Endothelial cell of hepatic sinusoid (primary cell): ENCODE measurements at regions not wholly inside any gene's neighbourhood (a gene's known extent, or its start where the extent isn't known, plus 50 kb on each side); places are given as distances from the start of the nearest gene placed in this dataset.
"Not testable (repeated sequence)": the region's sequence is repeated elsewhere in the genome, so short reads cannot be mapped to it uniquely, and the experiment has no call there.

Experiments used
- in situ Hi-C: cut with HindIII; loops from 2 replicates; pipeline ENCODE4 v1.10.0; 2017; ENCODE audit warnings: low sequenced_read_pairs

- in situ Hi-C loops = no loop called here
Observed at GRCh38 chr9:26789959-26790358, 102.6 kb downstream of the CAAP1 start.

GRCh38 chr9:26786564-26786963, 106.0 kb downstream of the CAAP1 start:
- in situ Hi-C loops = no loop called here

GRCh38 chr9:26782899-26783298, 109.7 kb downstream of the CAAP1 start:
- in situ Hi-C loops = no loop called here

- in situ Hi-C loops = no loop called here
Observed at GRCh38 chr9:26781906-26782305, 110.7 kb downstream of the CAAP1 start.

GRCh38 chr9:26780307-26780706, 112.3 kb downstream of the CAAP1 start:
- in situ Hi-C loops = not testable (repeated sequence)

- in situ Hi-C loops = no loop called here
Observed at GRCh38 chr9:26779062-26779461, 113.5 kb downstream of the CAAP1 start.

- in situ Hi-C loops = no loop called here
Observed at GRCh38 chr9:26775391-26775790, 117.2 kb downstream of the CAAP1 start.

- in situ Hi-C loops = loop anchor here (5.0 kb wide), 1 partner anchor 59 kb away; no protein-coding TSS in a partner anchor
Observed at GRCh38 chr9:26773056-26773455, 119.5 kb downstream of the CAAP1 start.

GRCh38 chr9:26770821-26771220, 121.8 kb downstream of the CAAP1 start:
- in situ Hi-C loops = loop anchor here (5.0 kb wide), 1 partner anchor 61 kb away; no protein-coding TSS in a partner anchor

- in situ Hi-C loops = no loop called here
Observed at GRCh38 chr9:26768145-26768544, 124.5 kb downstream of the CAAP1 start.

- in situ Hi-C loops = no loop called here
Observed at GRCh38 chr9:26760675-26761074, 131.9 kb downstream of the CAAP1 start.

GRCh38 chr9:26758655-26759054, 133.9 kb downstream of the CAAP1 start:
- in situ Hi-C loops = no loop called here

GRCh38 chr9:26756881-26757280, 135.7 kb downstream of the CAAP1 start:
- in situ Hi-C loops = no loop called here

- in situ Hi-C loops = no loop called here
Observed at GRCh38 chr9:26755476-26755875, 137.1 kb downstream of the CAAP1 start.

- in situ Hi-C loops = no loop called here
Observed at GRCh38 chr9:26754509-26755164, 138.0 kb downstream of the CAAP1 start.

GRCh38 chr9:26753971-26754370, 138.6 kb downstream of the CAAP1 start:
- in situ Hi-C loops = no loop called here

GRCh38 chr9:26750162-26750561, 142.4 kb downstream of the CAAP1 start:
- in situ Hi-C loops = no loop called here

GRCh38 chr9:26748449-26749058, 144.0 kb downstream of the CAAP1 start:
- in situ Hi-C loops = no loop called here

- in situ Hi-C loops = no loop called here
Observed at GRCh38 chr9:26747611-26748010, 145.0 kb downstream of the CAAP1 start.

- in situ Hi-C loops = no loop called here
Observed at GRCh38 chr9:26746357-26747072, 146.1 kb downstream of the CAAP1 start.

- in situ Hi-C loops = no loop called here
Observed at GRCh38 chr9:26745111-26745510, 147.5 kb downstream of the CAAP1 start.
